Neutrophil (primary cell): ENCODE measurements at regions not wholly inside any gene's neighbourhood (a gene's known extent, or its start where the extent isn't known, plus 50 kb on each side); places are given as distances from the start of the nearest gene placed in this dataset.

ENCODE experiments used
- H3K27ac ChIP-seq: fragments of 200-600 bp; sonication (generic); 2 replicates; pipeline ENCODE4 v1.5.1; 2016; ENCODE audit warnings: mild to moderate bottlenecking, moderate library complexity
- H3K27me3 ChIP-seq: fragments of 200-600 bp; sonication (generic); 2 replicates; pipeline ENCODE4 v1.6.0; 2016; ENCODE audit warnings: mild to moderate bottlenecking
- H3K36me3 ChIP-seq: fragments of 200-600 bp; sonication (generic); 2 replicates; pipeline ENCODE4 v1.5.1; 2017
- H3K4me1 ChIP-seq, 2 experiments: fragments of 200-600 bp in 1 of 2; sonication (generic) in 1 of 2; 1 replicate in 1 of 2; 2 replicates in 1 of 2; pipeline versions ENCODE4 v1.5.1 to v1.6.1; 2013 to 2016; ENCODE audit warnings: low read depth in 1 of 2, low read length in 1 of 2, mild to moderate bottlenecking in 1 of 2, moderate library complexity in 1 of 2; ENCODE audit not compliant: control insufficient read depth in 1 of 2, insufficient read depth in 1 of 2
- H3K4me3 ChIP-seq, 2 experiments: fragments of 200-600 bp in 1 of 2; sonication (generic) in 1 of 2; 1 replicate in 1 of 2; 2 replicates in 1 of 2; pipeline ENCODE4 v1.5.1; 2013 to 2016; ENCODE audit warnings: low read depth in 1 of 2, low read length in 1 of 2, mild to moderate bottlenecking in 1 of 2, moderate library complexity in 1 of 2
- H3K9me3 ChIP-seq: fragments of 200-600 bp; sonication (generic); 2 replicates; pipeline ENCODE4 v1.5.1; 2016
- CTCF ChIP-seq: fragments of 200-600 bp; sonication (generic); IDR thresholded peaks from 2 replicates; pipeline ENCODE4 v1.5.1; 2016; ENCODE audit warnings: antibody characterized with exemption

- Histone ChIP-seq H3K36me3 (no peaks in the 10 kb centered on the region), H3K27me3 (no peaks in the 10 kb centered on the region), H3K9me3 (no peaks in the 10 kb centered on the region), H3K4me3 (no peak overlapping the region), H3K27ac (no peak overlapping the region), H3K4me1 (no peaks in the 10 kb centered on the region)
- no peak for TF ChIP-seq CTCF
These were observed 545.7 kb downstream of the OMA1 start for GRCh38 chr1:58000821-58001220.

GRCh38 chr1:58000116-58000515 is 546.4 kb downstream of the OMA1 start:
- H3K27ac ChIP-seq = no peak overlapping the region
- H3K27me3 ChIP-seq = no peaks in the 10 kb centered on the region
- H3K36me3 ChIP-seq = no peaks in the 10 kb centered on the region
- no peak overlapping the region for H3K4me3 ChIP-seq
- no peaks in the 10 kb centered on the region for H3K4me1 ChIP-seq
- TF ChIP-seq CTCF = no peak
- no peaks in the 10 kb centered on the region for H3K9me3 ChIP-seq

- Histone ChIP-seq H3K9me3 (no peaks in the 10 kb centered on the region), H3K4me3 (no peak overlapping the region), H3K4me1 (no peaks in the 10 kb centered on the region), H3K27ac (no peak overlapping the region), H3K36me3 (no peaks in the 10 kb centered on the region), H3K27me3 (no peaks in the 10 kb centered on the region)
- TF ChIP-seq CTCF = no peak
These were observed 550.1 kb downstream of the OMA1 start for GRCh38 chr1:57996400-57996799.

- H3K27me3 ChIP-seq = peaks cover 24% of the 10 kb centered on the region
- H3K9me3 ChIP-seq = no peaks in the 10 kb centered on the region
- no peak for TF ChIP-seq CTCF
These were observed 555.2 kb downstream of the OMA1 start for GRCh38 chr1:57991289-57991688.

GRCh38 chr1:57989877-57990276 is 556.6 kb downstream of the OMA1 start:
- Histone ChIP-seq H3K4me1 (peaks cover 0 to 4% of the 10 kb centered on the region in 2 experiments), H3K27ac (no peak overlapping the region), H3K27me3 (peaks cover 35% of the 10 kb centered on the region), H3K4me3 (no peak overlapping the region), H3K9me3 (no peaks in the 10 kb centered on the region), H3K36me3 (no peaks in the 10 kb centered on the region)
- no peak for TF ChIP-seq CTCF

More at GRCh38 chr1:57991289-57991688, 555.2 kb downstream of the OMA1 start:
- peaks cover 0 to 3% of the 10 kb centered on the region in 2 experiments for H3K4me1 ChIP-seq
- H3K4me3 ChIP-seq = no peak overlapping the region
- H3K36me3 ChIP-seq = no peaks in the 10 kb centered on the region
- no peak overlapping the region for H3K27ac ChIP-seq

GRCh38 chr1:57987523-57987922 is 559.0 kb downstream of the OMA1 start:
- Histone ChIP-seq H3K4me1 (peaks cover 0 to 4% of the 10 kb centered on the region in 2 experiments), H3K27ac (no peak overlapping the region), H3K36me3 (no peaks in the 10 kb centered on the region), H3K27me3 (peaks cover 49% of the 10 kb centered on the region), H3K4me3 (no peak overlapping the region), H3K9me3 (no peaks in the 10 kb centered on the region)
- TF ChIP-seq CTCF = no peak
